ENCODE measurements at regions not wholly inside any gene's neighbourhood (a gene's known extent, or its start where the extent isn't known, plus 50 kb on each side); places are given as distances from the start of the nearest gene placed in this dataset.

DNA sequence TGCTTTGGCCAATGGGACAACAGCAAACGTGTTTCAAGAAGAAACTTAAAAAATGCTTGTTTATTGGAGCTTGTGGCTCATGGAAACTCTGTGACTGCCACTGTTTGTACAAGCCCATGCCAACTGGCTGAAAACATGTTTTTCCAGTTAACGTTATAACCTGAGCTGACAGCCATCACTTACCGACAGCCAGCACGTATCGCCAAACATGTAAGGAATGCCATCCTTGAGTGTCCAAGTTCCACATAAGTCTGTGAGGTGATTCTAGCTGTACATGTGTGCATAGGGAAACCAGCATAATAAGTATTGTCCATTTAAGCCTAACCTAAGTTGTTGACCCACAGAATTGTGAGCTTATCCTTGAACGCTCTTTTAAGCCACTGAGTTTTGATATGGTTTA lies 596.9 kb downstream of the TRHDE start:
- no TSS peak for BruUV-seq (replicated peaks)
- Histone ChIP-seq H3K4me2 (no peak overlapping the region), H3K27ac (no peak overlapping the region), H3K27me3 (ENCODE audit: insufficient read depth, low read depth) (no peaks in the 10 kb centered on the region), H2AFZ (no peak overlapping the region), H3K4me1 (replicated peaks; ENCODE audit: insufficient read depth) (no peaks in the 10 kb centered on the region), H3K79me2 (ENCODE audit: low read depth) (no peaks in the 10 kb centered on the region), H3F3A (ENCODE audit: insufficient read depth, low read depth) (no peaks in the 10 kb centered on the region), H3K36me3 (ENCODE audit: low read depth) (no peaks in the 10 kb centered on the region), H4K20me1 (ENCODE audit: insufficient read depth) (no peaks in the 10 kb centered on the region), H3K9me3 (ENCODE audit: insufficient read depth, low read depth) (no peaks in the 10 kb centered on the region), H3K4me3 (no peak overlapping the region), H3K9me2 (ENCODE audit: insufficient read depth) (no peaks in the 10 kb centered on the region)
- POLR2A ChIA-PET (ENCODE audit: unreplicated experiment), result no interaction called here
- intact Hi-C loops (cut with micrococcal nuclease; ENCODE audit: unreplicated experiment), result no loop called here
- CTCF ChIA-PET, result no interaction called here
- DNase-seq, result no peak
- TF ChIP-seq EZH2 (IDR thresholded peaks at IDR 0.05; ENCODE audit: low read depth), result no peak

GRCh38 chr12:72872238-72872887 lies 600.2 kb downstream of the TRHDE start:
- H3K36me3 ChIP-seq (ENCODE audit: low read depth), result no peaks in the 10 kb centered on the region
- no peak for DNase-seq
- intact Hi-C loops (cut with micrococcal nuclease; ENCODE audit: unreplicated experiment), result loop anchor here (10.0 kb wide), 1 partner anchor 1158 kb away; no protein-coding TSS in a partner anchor
- no peak overlapping the region for H2AFZ ChIP-seq
- H3K27me3 ChIP-seq (ENCODE audit: insufficient read depth, low read depth), result no peaks in the 10 kb centered on the region
- no peaks in the 10 kb centered on the region for H3K4me1 ChIP-seq (replicated peaks; ENCODE audit: insufficient read depth)
- no peaks in the 10 kb centered on the region; the same call in 1 of the 2 replicates for H3K9me3 ChIP-seq (ENCODE audit: insufficient read depth, low read depth)
- no peaks in the 10 kb centered on the region for H4K20me1 ChIP-seq (ENCODE audit: insufficient read depth)
- TF ChIP-seq CTCF (conservative IDR thresholded peaks at IDR 0.05) (no peak), EZH2 (IDR thresholded peaks at IDR 0.05; ENCODE audit: low read depth) (no peak)
- BruUV-seq (replicated peaks), result no TSS peak
- ChIA-PET CTCF (no interaction called here), POLR2A (ENCODE audit: unreplicated experiment) (no interaction called here)
- no peaks in the 10 kb centered on the region for H3F3A ChIP-seq (ENCODE audit: insufficient read depth, low read depth)
- H3K9me2 ChIP-seq (ENCODE audit: insufficient read depth), result no peaks in the 10 kb centered on the region
- H3K4me3 ChIP-seq, result no peak overlapping the region
- H3K27ac ChIP-seq, result no peak overlapping the region
- H3K79me2 ChIP-seq (ENCODE audit: low read depth), result no peaks in the 10 kb centered on the region
- H3K4me2 ChIP-seq, result no peak overlapping the region

DNA sequence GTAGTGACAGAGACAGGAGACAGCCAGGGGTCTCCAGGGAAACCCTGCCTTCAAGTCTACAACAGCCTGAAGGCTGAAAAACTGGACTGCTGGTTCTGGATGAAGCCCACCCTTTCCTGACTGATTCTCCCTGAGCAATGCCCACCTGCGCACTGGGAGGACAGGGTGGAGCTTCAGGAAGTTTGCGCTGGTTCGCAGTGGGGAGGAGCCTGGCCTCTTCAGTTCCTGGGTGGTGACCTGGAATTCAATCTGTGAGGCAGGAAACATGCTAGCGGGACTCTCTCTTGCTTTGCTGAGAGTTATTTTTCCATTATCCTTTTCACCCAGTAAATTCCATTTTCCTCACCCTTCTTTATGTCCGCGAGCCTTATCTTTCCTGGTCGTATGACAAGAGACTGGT lies 600.8 kb downstream of the TRHDE start:
- intact Hi-C loops (cut with micrococcal nuclease; ENCODE audit: unreplicated experiment), result loop anchor here (10.0 kb wide), 1 partner anchor 1158 kb away; no protein-coding TSS in a partner anchor
- Histone ChIP-seq H3K4me1 (replicated peaks; ENCODE audit: insufficient read depth) (no peaks in the 10 kb centered on the region), H3F3A (ENCODE audit: insufficient read depth, low read depth) (no peaks in the 10 kb centered on the region), H3K9me3 (ENCODE audit: insufficient read depth, low read depth) (no peaks in the 10 kb centered on the region; the same call in 1 of the 2 replicates), H2AFZ (no peak overlapping the region), H3K9me2 (ENCODE audit: insufficient read depth) (no peaks in the 10 kb centered on the region), H3K79me2 (ENCODE audit: low read depth) (no peaks in the 10 kb centered on the region), H3K36me3 (ENCODE audit: low read depth) (no peaks in the 10 kb centered on the region), H3K4me2 (no peak overlapping the region), H3K4me3 (no peak overlapping the region), H3K27me3 (ENCODE audit: insufficient read depth, low read depth) (no peaks in the 10 kb centered on the region), H3K27ac (no peak overlapping the region), H4K20me1 (ENCODE audit: insufficient read depth) (no peaks in the 10 kb centered on the region)
- ChIA-PET POLR2A (ENCODE audit: unreplicated experiment) (no interaction called here), CTCF (no interaction called here)
- no peak for TF ChIP-seq CTCF (conservative IDR thresholded peaks at IDR 0.05)
- no TSS peak for BruUV-seq (replicated peaks)
- DNase-seq, result no peak

GRCh38 chr12:72876092-72876491 lies 603.9 kb downstream of the TRHDE start:
- Histone ChIP-seq H3K4me1 (replicated peaks; ENCODE audit: insufficient read depth) (no peaks in the 10 kb centered on the region), H2AFZ (no peak overlapping the region), H3K4me3 (no peak overlapping the region), H4K20me1 (ENCODE audit: insufficient read depth) (no peaks in the 10 kb centered on the region), H3K9me2 (ENCODE audit: insufficient read depth) (no peaks in the 10 kb centered on the region), H3K4me2 (no peak overlapping the region), H3K27me3 (ENCODE audit: insufficient read depth, low read depth) (no peaks in the 10 kb centered on the region), H3K36me3 (ENCODE audit: low read depth) (no peaks in the 10 kb centered on the region), H3K27ac (no peak overlapping the region), H3K79me2 (ENCODE audit: low read depth) (no peaks in the 10 kb centered on the region), H3F3A (ENCODE audit: insufficient read depth, low read depth) (no peaks in the 10 kb centered on the region), H3K9me3 (ENCODE audit: insufficient read depth, low read depth) (no peaks in the 10 kb centered on the region; the same call in 1 of the 2 replicates)
- ChIA-PET POLR2A (ENCODE audit: unreplicated experiment) (no interaction called here), CTCF (no interaction called here)
- BruUV-seq (replicated peaks), result no TSS peak
- DNase-seq, result no peak
- TF ChIP-seq EZH2 (IDR thresholded peaks at IDR 0.05; ENCODE audit: low read depth), result no peak
- intact Hi-C loops (cut with micrococcal nuclease; ENCODE audit: unreplicated experiment), result loop anchor here (10.0 kb wide), 1 partner anchor 1161 kb away; no protein-coding TSS in a partner anchor
